ENCODE measurements at regions not wholly inside any gene's neighbourhood (a gene's known extent, or its start where the extent isn't known, plus 50 kb on each side); places are given as distances from the start of the nearest gene placed in this dataset.

- DNase-seq (ENCODE audit: low spot score) = no peak
- Histone ChIP-seq H3K4me3 (ENCODE audit: low read depth, low read length, poor library complexity, severe bottlenecking) (no peak overlapping the region), H3K4me1 (ENCODE audit: insufficient read depth, low read length, poor library complexity, severe bottlenecking) (no peaks in the 10 kb centered on the region), H3K36me3 (ENCODE audit: insufficient read depth, low read length, poor library complexity, severe bottlenecking) (no peaks in the 10 kb centered on the region), H3K27ac (ENCODE audit: low read depth, low read length, poor library complexity, severe bottlenecking) (no peak overlapping the region), H3K27me3 (replicated peaks; ENCODE audit: insufficient read depth, low read depth, low read length, poor library complexity) (no peaks in the 10 kb centered on the region), H3K9me3 (ENCODE audit: low read depth, low read length, poor library complexity, severe bottlenecking) (peaks cover 4% of the 10 kb centered on the region)
- ChIA-PET CTCF (no interaction called here), POLR2A (ENCODE audit: low non-redundant PET) (no interaction called here)
- TF ChIP-seq EZH2 (IDR thresholded peaks at IDR 0.05; ENCODE audit: borderline replicate concordance, low read depth, low read length, poor library complexity, severe bottlenecking) (no peak), CTCF (conservative IDR thresholded peaks at IDR 0.05; ENCODE audit: low read depth, low read length) (no peak)
- BruUV-seq (replicated peaks) = no TSS peak
- intact Hi-C loops (cut with micrococcal nuclease; ENCODE audit: unreplicated experiment) = no loop called here
These were observed 121.5 kb upstream of the DPP6 start for GRCh38 chr7:153930696-153931095.

- no peak overlapping the region for H3K4me3 ChIP-seq (ENCODE audit: low read depth, low read length, poor library complexity, severe bottlenecking)
- CTCF ChIA-PET = no interaction called here
- intact Hi-C loops (cut with micrococcal nuclease; ENCODE audit: unreplicated experiment) = no loop called here
- TF ChIP-seq CTCF (conservative IDR thresholded peaks at IDR 0.05; ENCODE audit: low read depth, low read length) (no peak), EZH2 (IDR thresholded peaks at IDR 0.05; ENCODE audit: borderline replicate concordance, low read depth, low read length, poor library complexity, severe bottlenecking) (no peak)
- peaks cover 4% of the 10 kb centered on the region for H3K9me3 ChIP-seq (ENCODE audit: low read depth, low read length, poor library complexity, severe bottlenecking)
- no peaks in the 10 kb centered on the region for H3K36me3 ChIP-seq (ENCODE audit: insufficient read depth, low read length, poor library complexity, severe bottlenecking)
- POLR2A ChIA-PET (ENCODE audit: low non-redundant PET) = no interaction called here
- H3K27ac ChIP-seq (ENCODE audit: low read depth, low read length, poor library complexity, severe bottlenecking) = no peak overlapping the region
- BruUV-seq (replicated peaks) = no TSS peak
- no peaks in the 10 kb centered on the region for H3K27me3 ChIP-seq (replicated peaks; ENCODE audit: insufficient read depth, low read depth, low read length, poor library complexity)
- no peak for DNase-seq (ENCODE audit: low spot score)
- H3K4me1 ChIP-seq (ENCODE audit: insufficient read depth, low read length, poor library complexity, severe bottlenecking) = no peaks in the 10 kb centered on the region
These were observed 118.2 kb upstream of the DPP6 start for GRCh38 chr7:153934048-153934447.

- DNase-seq (ENCODE audit: low spot score) = no peak
- peaks cover 4% of the 10 kb centered on the region for H3K9me3 ChIP-seq (ENCODE audit: low read depth, low read length, poor library complexity, severe bottlenecking)
- no peaks in the 10 kb centered on the region for H3K27me3 ChIP-seq (replicated peaks; ENCODE audit: insufficient read depth, low read depth, low read length, poor library complexity)
- ChIA-PET CTCF (no interaction called here), POLR2A (ENCODE audit: low non-redundant PET) (no interaction called here)
- intact Hi-C loops (cut with micrococcal nuclease; ENCODE audit: unreplicated experiment) = no loop called here
- H3K4me3 ChIP-seq (ENCODE audit: low read depth, low read length, poor library complexity, severe bottlenecking) = no peak overlapping the region
- H3K27ac ChIP-seq (ENCODE audit: low read depth, low read length, poor library complexity, severe bottlenecking) = no peak overlapping the region
- TF ChIP-seq CTCF (conservative IDR thresholded peaks at IDR 0.05; ENCODE audit: low read depth, low read length) (no peak), EZH2 (IDR thresholded peaks at IDR 0.05; ENCODE audit: borderline replicate concordance, low read depth, low read length, poor library complexity, severe bottlenecking) (no peak)
- H3K4me1 ChIP-seq (ENCODE audit: insufficient read depth, low read length, poor library complexity, severe bottlenecking) = no peaks in the 10 kb centered on the region
- H3K36me3 ChIP-seq (ENCODE audit: insufficient read depth, low read length, poor library complexity, severe bottlenecking) = no peaks in the 10 kb centered on the region
- no TSS peak for BruUV-seq (replicated peaks)
These were observed 117.6 kb upstream of the DPP6 start for GRCh38 chr7:153934629-153935028.

Data from A673 (cell line).